ENCODE measurements at regions not wholly inside any gene's neighbourhood (a gene's known extent, or its start where the extent isn't known, plus 50 kb on each side); places are given as distances from the start of the nearest gene placed in this dataset.
"Not testable (repeated sequence)": the region's sequence is repeated elsewhere in the genome, so short reads cannot be mapped to it uniquely, and the experiment has no call there.

DNA sequence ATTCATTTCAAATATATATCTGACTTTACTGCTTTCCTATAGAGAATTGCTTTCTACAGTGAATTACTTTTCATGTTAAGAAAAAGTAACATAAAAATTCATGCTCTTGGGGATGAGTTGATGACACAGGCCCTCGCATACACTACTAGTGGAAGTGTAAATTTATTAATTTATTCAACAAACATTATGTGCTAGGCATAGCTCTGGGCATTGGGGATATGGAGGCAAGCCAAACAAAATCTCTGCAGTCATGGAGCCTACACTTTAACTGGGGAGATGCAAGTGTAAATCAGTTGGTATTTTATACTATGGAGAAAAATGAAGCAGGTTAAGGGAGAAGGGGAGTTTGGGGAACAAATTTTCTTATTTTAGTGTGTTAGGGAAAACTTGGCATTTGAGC lies 340.7 kb downstream of the RAP2B start:
- Mint-ChIP-seq H3K36me3 (no peaks in the 10 kb centered on the region), H3K27ac (no peak overlapping the region), H3K27me3 (ENCODE audit: low read depth in 3 of 3) (peaks cover 0 to under 1% (median 0%) of the 10 kb centered on the region in 3 donors), H3K9me3 (peaks cover 0 to 11% (median 2%) of the 10 kb centered on the region in 7 donors), H3K4me1 (no peaks in the 10 kb centered on the region), H3K4me3 (no peak overlapping the region)
- H3K79me2 ChIP-seq (ENCODE audit: insufficient read depth, low read length), result no peaks in the 10 kb centered on the region
- no peak overlapping the region for H3K27ac ChIP-seq (ENCODE audit: low read depth in 1 of 2, low read length in 2 of 2)
- no peaks in the 10 kb centered on the region for H3K4me1 ChIP-seq (ENCODE audit: control insufficient read depth in 1 of 2, insufficient read depth in 2 of 2, low read length in 2 of 2)
- no peak for TF ChIP-seq CTCF (IDR thresholded peaks at IDR 0.05)
- no peak overlapping the region for H2AFZ ChIP-seq (ENCODE audit: insufficient read depth, low read depth, low read length, poor library complexity, severe bottlenecking)
- intact Hi-C loops (cut with micrococcal nuclease), result no loop called here
- WGBS (ENCODE audit: insufficient coverage), result no CpG with 5 or more reads among the region's 1 CpG
- H4K20me1 ChIP-seq (ENCODE audit: insufficient read depth, low read length), result no peaks in the 10 kb centered on the region
- no peak overlapping the region for H3K4me2 ChIP-seq (replicated peaks; ENCODE audit: extremely low read depth, low read length, poor library complexity, severe bottlenecking)
- no peak overlapping the region for H3K9ac ChIP-seq (ENCODE audit: insufficient read depth, low read length, poor library complexity, severe bottlenecking)
- H3K36me3 ChIP-seq (replicated peaks in 1 of 2; ENCODE audit: control insufficient read depth in 1 of 2, insufficient read depth in 2 of 2, low read length in 2 of 2), result no peaks in the 10 kb centered on the region
- no peak overlapping the region for H3K4me3 ChIP-seq (replicated peaks in 1 of 3; ENCODE audit: low read depth in 2 of 3, low read length in 3 of 3)
- H3K9me3 ChIP-seq (replicated peaks in 1 of 2; ENCODE audit: control insufficient read depth in 1 of 2, insufficient read depth in 1 of 2, low read length in 2 of 2), result no peaks in the 10 kb centered on the region
- no peaks in the 10 kb centered on the region for H3K27me3 ChIP-seq (ENCODE audit: control insufficient read depth in 2 of 2, insufficient read depth in 2 of 2, low read length in 2 of 2)
- no peak for DNase-seq

- Mint-ChIP-seq H3K27ac (no peak overlapping the region), H3K4me3 (no peak overlapping the region), H3K27me3 (ENCODE audit: low read depth in 3 of 3) (peaks cover 0 to 2% (median 0%) of the 10 kb centered on the region in 3 donors), H3K4me1 (no peaks in the 10 kb centered on the region), H3K36me3 (no peaks in the 10 kb centered on the region), H3K9me3 (peaks cover 0 to 11% (median 5%) of the 10 kb centered on the region in 7 donors)
- Histone ChIP-seq H3K4me3 (replicated peaks in 1 of 3; ENCODE audit: low read depth in 2 of 3, low read length in 3 of 3) (no peak overlapping the region), H3K27me3 (ENCODE audit: control insufficient read depth in 2 of 2, insufficient read depth in 2 of 2, low read length in 2 of 2) (no peaks in the 10 kb centered on the region), H2AFZ (ENCODE audit: insufficient read depth, low read depth, low read length, poor library complexity, severe bottlenecking) (no peak overlapping the region), H3K9me3 (replicated peaks in 1 of 2; ENCODE audit: control insufficient read depth in 1 of 2, insufficient read depth in 1 of 2, low read length in 2 of 2) (no peaks in the 10 kb centered on the region), H3K4me2 (replicated peaks; ENCODE audit: extremely low read depth, low read length, poor library complexity, severe bottlenecking) (no peak overlapping the region), H3K36me3 (replicated peaks in 1 of 2; ENCODE audit: control insufficient read depth in 1 of 2, insufficient read depth in 2 of 2, low read length in 2 of 2) (no peaks in the 10 kb centered on the region), H3K4me1 (ENCODE audit: control insufficient read depth in 1 of 2, insufficient read depth in 2 of 2, low read length in 2 of 2) (no peaks in the 10 kb centered on the region), H4K20me1 (ENCODE audit: insufficient read depth, low read length) (no peaks in the 10 kb centered on the region), H3K27ac (ENCODE audit: low read depth in 1 of 2, low read length in 2 of 2) (no peak overlapping the region), H3K9ac (ENCODE audit: insufficient read depth, low read length, poor library complexity, severe bottlenecking) (no peak overlapping the region), H3K79me2 (ENCODE audit: insufficient read depth, low read length) (no peaks in the 10 kb centered on the region)
- TF ChIP-seq CTCF (IDR thresholded peaks at IDR 0.05), result no peak
- intact Hi-C loops (cut with micrococcal nuclease), result no loop called here
- 90% methylated on average over 2 of the region's 7 CpGs for WGBS (ENCODE audit: insufficient coverage)
- no peak for DNase-seq
These were observed 341.8 kb downstream of the RAP2B start for GRCh38 chr3:153503873-153504272.

DNA sequence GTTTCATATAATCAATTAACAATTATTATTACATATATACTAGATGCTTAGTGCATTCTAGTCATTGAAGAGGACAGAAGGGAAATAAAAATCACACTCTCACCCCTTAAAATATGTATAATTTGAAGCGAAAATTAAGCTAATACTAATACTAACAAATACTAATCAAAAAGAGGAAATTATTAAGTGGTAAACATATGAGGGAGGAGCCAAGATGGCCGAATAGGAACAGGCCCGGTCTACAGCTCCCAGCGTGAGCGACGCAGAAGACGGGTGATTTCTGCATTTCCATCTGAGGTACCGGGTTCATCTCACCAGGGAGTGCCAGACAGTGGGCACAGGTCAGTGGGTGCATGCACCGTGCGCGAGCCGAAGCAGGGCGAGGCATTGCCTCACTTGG lies 344.2 kb downstream of the RAP2B start:
- H3K4me2 ChIP-seq (replicated peaks; ENCODE audit: extremely low read depth, low read length, poor library complexity, severe bottlenecking); H3K27me3 ChIP-seq (ENCODE audit: control insufficient read depth in 2 of 2, insufficient read depth in 2 of 2, low read length in 2 of 2); DNase-seq; H3K27ac Mint-ChIP-seq; H3K36me3 ChIP-seq (replicated peaks in 1 of 2; ENCODE audit: control insufficient read depth in 1 of 2, insufficient read depth in 2 of 2, low read length in 2 of 2); intact Hi-C loops (cut with micrococcal nuclease); H3K9ac ChIP-seq (ENCODE audit: insufficient read depth, low read length, poor library complexity, severe bottlenecking); H3K4me3 ChIP-seq (replicated peaks in 1 of 3; ENCODE audit: low read depth in 2 of 3, low read length in 3 of 3); H3K9me3 ChIP-seq (replicated peaks in 1 of 2; ENCODE audit: control insufficient read depth in 1 of 2, insufficient read depth in 1 of 2, low read length in 2 of 2); H4K20me1 ChIP-seq (ENCODE audit: insufficient read depth, low read length); H3K9me3 Mint-ChIP-seq; H2AFZ ChIP-seq (ENCODE audit: insufficient read depth, low read depth, low read length, poor library complexity, severe bottlenecking); H3K4me3 Mint-ChIP-seq; H3K79me2 ChIP-seq (ENCODE audit: insufficient read depth, low read length); H3K27me3 Mint-ChIP-seq (ENCODE audit: low read depth in 3 of 3); H3K4me1 ChIP-seq (ENCODE audit: control insufficient read depth in 1 of 2, insufficient read depth in 2 of 2, low read length in 2 of 2); H3K27ac ChIP-seq (ENCODE audit: low read depth in 1 of 2, low read length in 2 of 2); H3K4me1 Mint-ChIP-seq; H3K36me3 Mint-ChIP-seq: not testable (repeated sequence)
- no CpG with 5 or more reads among the region's 13 CpGs for WGBS (ENCODE audit: insufficient coverage)

DNA sequence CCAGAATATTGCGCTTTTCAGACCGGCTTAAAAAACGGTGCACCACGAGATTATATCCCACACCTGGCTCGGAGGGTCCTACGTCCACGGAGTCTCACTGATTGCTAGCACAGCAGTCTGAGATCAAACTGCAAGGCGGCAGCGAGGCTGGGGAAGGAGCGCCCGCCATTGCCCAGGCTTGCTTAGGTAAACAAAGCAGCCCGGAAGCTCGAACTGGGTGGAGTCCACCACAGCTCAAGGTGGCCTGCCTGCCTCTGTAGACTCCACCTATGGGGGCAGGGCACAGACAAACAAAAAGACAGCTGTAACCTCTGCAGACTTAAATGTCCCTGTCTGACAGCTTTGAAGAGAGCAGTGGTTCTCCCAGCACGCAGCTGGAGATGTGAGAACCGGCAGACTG lies 344.7 kb downstream of the RAP2B start:
- H3K79me2 ChIP-seq (ENCODE audit: insufficient read depth, low read length); H3K4me1 ChIP-seq (ENCODE audit: control insufficient read depth in 1 of 2, insufficient read depth in 2 of 2, low read length in 2 of 2); H3K9ac ChIP-seq (ENCODE audit: insufficient read depth, low read length, poor library complexity, severe bottlenecking); H3K4me3 ChIP-seq (replicated peaks in 1 of 3; ENCODE audit: low read depth in 2 of 3, low read length in 3 of 3); H3K36me3 ChIP-seq (replicated peaks in 1 of 2; ENCODE audit: control insufficient read depth in 1 of 2, insufficient read depth in 2 of 2, low read length in 2 of 2); H3K27ac Mint-ChIP-seq; H4K20me1 ChIP-seq (ENCODE audit: insufficient read depth, low read length); H3K27me3 Mint-ChIP-seq (ENCODE audit: low read depth in 3 of 3); intact Hi-C loops (cut with micrococcal nuclease); H3K27ac ChIP-seq (ENCODE audit: low read depth in 1 of 2, low read length in 2 of 2); DNase-seq; H3K4me3 Mint-ChIP-seq; H2AFZ ChIP-seq (ENCODE audit: insufficient read depth, low read depth, low read length, poor library complexity, severe bottlenecking); H3K36me3 Mint-ChIP-seq; H3K27me3 ChIP-seq (ENCODE audit: control insufficient read depth in 2 of 2, insufficient read depth in 2 of 2, low read length in 2 of 2); H3K9me3 ChIP-seq (replicated peaks in 1 of 2; ENCODE audit: control insufficient read depth in 1 of 2, insufficient read depth in 1 of 2, low read length in 2 of 2); H3K4me2 ChIP-seq (replicated peaks; ENCODE audit: extremely low read depth, low read length, poor library complexity, severe bottlenecking); H3K9me3 Mint-ChIP-seq; H3K4me1 Mint-ChIP-seq: not testable (repeated sequence)
- 98% methylated on average over 6 of the region's 15 CpGs for WGBS (ENCODE audit: insufficient coverage)

All from CD14-positive monocyte (primary cell).